Esophagus squamous epithelium (tissue), 5 donors: ENCODE measurements at regions not wholly inside any gene's neighbourhood (a gene's known extent, or its start where the extent isn't known, plus 50 kb on each side); places are given as distances from the start of the nearest gene placed in this dataset.

ENCODE experiments used
- DNase-seq: peaks from one replicate; lab custom pipeline; 2025; lab: John Stamatoyannopoulos, UW
- H3K27ac ChIP-seq, 4 donors: fragments of 200-600 bp; sonication (generic); one replicate each; pipeline ENCODE4 v1.5.1; 2016 to 2019; ENCODE audit warnings: mild to moderate bottlenecking in 1 of 4
- H3K27me3 ChIP-seq, 4 donors: fragments of 200-600 bp; sonication (generic); 1 replicate in 3 of 4; 2 replicates in 1 of 4; pipeline versions ENCODE4 v1.5.1 to v1.6.0; 2017 to 2021; ENCODE audit warnings: antibody characterized with exemption in 1 of 4
- H3K36me3 ChIP-seq, 3 donors: fragments of 200-600 bp; sonication (generic); one replicate each; pipeline ENCODE4 v1.5.1; 2016 to 2019
- H3K4me1 ChIP-seq, 3 donors: fragments of 200-600 bp; sonication (generic); one replicate each; pipeline ENCODE4 v1.5.1; 2017 to 2019
- H3K4me3 ChIP-seq, 4 donors: fragments of 200-600 bp; sonication (generic); 1 replicate in 3 of 4; 2 replicates in 1 of 4; pipeline ENCODE4 v1.5.1; 2016 to 2019; ENCODE audit warnings: mild to moderate bottlenecking in 2 of 4, moderate library complexity in 1 of 4
- H3K9me3 ChIP-seq, 3 donors: fragments of 200-600 bp; sonication (generic); one replicate each; pipeline ENCODE4 v1.5.1; 2016 to 2019
- CTCF ChIP-seq, 6 experiments: fragments of 450-650 bp in 4 of 6; fragments of 200-600 bp in 2 of 6; sonication (generic) in 2 of 6; IDR thresholded peaks; one replicate each; pipeline ENCODE4 v1.5.1; 2016 to 2019; ENCODE audit warnings: antibody characterized with exemption in 6 of 6, mild to moderate bottlenecking in 4 of 6, moderate library complexity in 4 of 6
- POLR2A ChIP-seq, 4 donors: fragments of 450-650 bp; IDR thresholded peaks; one replicate each; pipeline ENCODE4 v1.6.1; 2017; ENCODE audit warnings: antibody characterized with exemption in 4 of 4, mild to moderate bottlenecking in 4 of 4, moderate library complexity in 3 of 4
- WGBS, 2 donors: methylation state at CpG; one replicate each; pipeline ENCODE4 v1.1.5; 2018; 5-methylcytosine and 5-hydroxymethylcytosine counted together
- intact Hi-C: fragments of 100-400 bp; cut with DNase I; formaldehyde crosslinking; loops from one replicate; pipeline ENCODE4 v1.15.0; 2022
- donor health status: DM: yes; HTN: yes; CAD: no.

GRCh38 chr5:110021251-110021650, 331.5 kb downstream of the MAN2A1 start:
- intact Hi-C loops, result no loop called here
- DNase-seq, result no peak
- H3K36me3 ChIP-seq, result no peaks in the 10 kb centered on the region
- no peak overlapping the region for H3K4me3 ChIP-seq
- H3K27ac ChIP-seq, result no peak overlapping the region
- TF ChIP-seq CTCF (IDR thresholded peaks at IDR 0.05) (no peak), POLR2A (IDR thresholded peaks at IDR 0.05) (no peak)
- H3K27me3 ChIP-seq, result no peaks in the 10 kb centered on the region
- WGBS, 2 donors, result 78% methylated on average over 3 of the region's 3 CpGs; no CpG with 5 or more reads in 1 of the 2 donors
- no peaks in the 10 kb centered on the region for H3K4me1 ChIP-seq
- H3K9me3 ChIP-seq, result no peaks in the 10 kb centered on the region

- WGBS, 2 donors, result 86 to 87% methylated on average over 3 of the region's 3 CpGs
- Histone ChIP-seq H3K27ac (no peak overlapping the region), H3K36me3 (no peaks in the 10 kb centered on the region), H3K9me3 (no peaks in the 10 kb centered on the region), H3K27me3 (no peaks in the 10 kb centered on the region), H3K4me3 (no peak overlapping the region), H3K4me1 (no peaks in the 10 kb centered on the region)
- no peak for TF ChIP-seq CTCF (IDR thresholded peaks at IDR 0.05)
- TF ChIP-seq POLR2A (IDR thresholded peaks at IDR 0.05), result no peak
- DNase-seq, result no peak
- intact Hi-C loops, result no loop called here
These were observed 335.4 kb downstream of the MAN2A1 start for GRCh38 chr5:110025160-110025559.

GRCh38 chr5:110027527-110028322, 338.0 kb downstream of the MAN2A1 start:
- WGBS, 2 donors, result 12 to 21% methylated on average over 1 of the region's 1 CpG
- DNase-seq, result no peak
- Histone ChIP-seq H3K27ac (no peak overlapping the region), H3K36me3 (no peaks in the 10 kb centered on the region), H3K4me3 (no peak overlapping the region), H3K27me3 (no peaks in the 10 kb centered on the region), H3K9me3 (no peaks in the 10 kb centered on the region), H3K4me1 (no peaks in the 10 kb centered on the region)
- intact Hi-C loops, result no loop called here
- TF ChIP-seq CTCF (IDR thresholded peaks at IDR 0.05), result no peak
- no peak for TF ChIP-seq POLR2A (IDR thresholded peaks at IDR 0.05)

- TF ChIP-seq POLR2A (IDR thresholded peaks at IDR 0.05) (no peak), CTCF (IDR thresholded peaks at IDR 0.05) (no peak)
- no peaks in the 10 kb centered on the region for H3K36me3 ChIP-seq
- no peaks in the 10 kb centered on the region for H3K4me1 ChIP-seq
- H3K27ac ChIP-seq, result no peak overlapping the region
- H3K27me3 ChIP-seq, result no peaks in the 10 kb centered on the region
- H3K4me3 ChIP-seq, result no peak overlapping the region
- no peaks in the 10 kb centered on the region for H3K9me3 ChIP-seq
- DNase-seq, result no peak
- intact Hi-C loops, result no loop called here
These were observed 341.8 kb downstream of the MAN2A1 start for GRCh38 chr5:110031402-110032140.

- intact Hi-C loops, result no loop called here
- TF ChIP-seq CTCF (IDR thresholded peaks at IDR 0.05) (no peak), POLR2A (IDR thresholded peaks at IDR 0.05) (no peak)
- Histone ChIP-seq H3K4me3 (no peak overlapping the region), H3K36me3 (no peaks in the 10 kb centered on the region), H3K27me3 (no peaks in the 10 kb centered on the region), H3K4me1 (no peaks in the 10 kb centered on the region), H3K27ac (no peak overlapping the region), H3K9me3 (no peaks in the 10 kb centered on the region)
- WGBS, 2 donors, result 60 to 79% methylated on average over 1 to 2 of the region's 2 CpGs
- DNase-seq, result no peak
These were observed 342.6 kb downstream of the MAN2A1 start for GRCh38 chr5:110032376-110032775.
